ENCODE measurements at regions not wholly inside any gene's neighbourhood (a gene's known extent, or its start where the extent isn't known, plus 50 kb on each side); places are given as distances from the start of the nearest gene placed in this dataset.
"Not testable (repeated sequence)": the region's sequence is repeated elsewhere in the genome, so short reads cannot be mapped to it uniquely, and the experiment has no call there.

DNA sequence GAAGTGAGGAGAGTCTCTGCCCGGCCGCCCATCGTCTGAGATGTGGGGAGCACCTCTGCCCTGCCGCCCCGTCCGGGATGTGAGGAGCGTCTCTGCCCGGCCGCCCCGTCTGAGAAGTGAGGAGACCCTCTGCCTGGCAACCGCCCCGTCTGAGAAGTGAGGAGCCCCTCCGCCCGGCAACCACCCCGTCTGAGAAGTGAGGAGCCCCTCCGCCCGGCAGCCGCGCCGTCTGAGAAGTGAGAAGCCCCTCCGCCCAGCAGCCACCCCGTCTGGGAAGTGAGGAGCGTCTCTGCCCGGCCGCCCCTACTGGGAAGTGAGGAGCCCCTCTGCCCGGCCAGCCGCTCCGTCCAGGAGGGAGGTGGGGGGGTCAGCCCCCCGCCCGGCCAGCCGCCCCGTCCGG lies 55.2 kb upstream of the CFAP126 start:
- not testable (repeated sequence) for H3K36me3 Mint-ChIP-seq (ENCODE audit: low read depth)

DNA sequence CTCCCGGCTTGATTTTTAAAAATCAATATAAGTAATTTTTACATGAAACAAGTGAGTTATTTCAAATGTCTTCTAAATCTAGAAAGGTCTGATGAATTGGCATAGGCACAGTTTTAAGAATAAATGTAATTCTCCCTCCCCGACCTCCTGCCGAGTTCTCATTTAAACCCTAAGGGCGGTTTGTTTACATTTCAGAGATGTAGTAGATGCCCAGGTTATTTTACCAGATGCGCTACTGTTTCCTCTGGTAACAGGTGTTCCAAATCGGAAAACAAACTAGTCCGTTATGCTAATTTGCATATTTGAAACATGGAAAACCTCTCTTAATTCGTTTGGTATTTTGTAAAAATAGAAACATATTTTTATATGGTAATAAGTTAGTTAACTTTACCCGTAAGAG lies 53.8 kb upstream of the CFAP126 start:
- Mint-ChIP-seq H3K9me3 (no peaks in the 10 kb centered on the region), H3K27ac (peak overlapping the region; percentile 94), H3K4me1 (ENCODE audit: low read depth) (peaks cover 9% of the 10 kb centered on the region), H3K27me3 (peaks cover 5% of the 10 kb centered on the region), H3K4me3 (peak overlapping the region; percentile 71), H3K36me3 (ENCODE audit: low read depth) (no peaks in the 10 kb centered on the region)
- DNase-seq = no peak

More for the DNA sequence above, 55.2 kb upstream of the CFAP126 start:
- not testable (repeated sequence) for H3K9me3 Mint-ChIP-seq, H3K27ac Mint-ChIP-seq, H3K4me3 Mint-ChIP-seq, DNase-seq
- H3K27me3 Mint-ChIP-seq = peaks cover 16% of the 10 kb centered on the region
- H3K4me1 Mint-ChIP-seq (ENCODE audit: low read depth) = peaks cover 17% of the 10 kb centered on the region

DNA sequence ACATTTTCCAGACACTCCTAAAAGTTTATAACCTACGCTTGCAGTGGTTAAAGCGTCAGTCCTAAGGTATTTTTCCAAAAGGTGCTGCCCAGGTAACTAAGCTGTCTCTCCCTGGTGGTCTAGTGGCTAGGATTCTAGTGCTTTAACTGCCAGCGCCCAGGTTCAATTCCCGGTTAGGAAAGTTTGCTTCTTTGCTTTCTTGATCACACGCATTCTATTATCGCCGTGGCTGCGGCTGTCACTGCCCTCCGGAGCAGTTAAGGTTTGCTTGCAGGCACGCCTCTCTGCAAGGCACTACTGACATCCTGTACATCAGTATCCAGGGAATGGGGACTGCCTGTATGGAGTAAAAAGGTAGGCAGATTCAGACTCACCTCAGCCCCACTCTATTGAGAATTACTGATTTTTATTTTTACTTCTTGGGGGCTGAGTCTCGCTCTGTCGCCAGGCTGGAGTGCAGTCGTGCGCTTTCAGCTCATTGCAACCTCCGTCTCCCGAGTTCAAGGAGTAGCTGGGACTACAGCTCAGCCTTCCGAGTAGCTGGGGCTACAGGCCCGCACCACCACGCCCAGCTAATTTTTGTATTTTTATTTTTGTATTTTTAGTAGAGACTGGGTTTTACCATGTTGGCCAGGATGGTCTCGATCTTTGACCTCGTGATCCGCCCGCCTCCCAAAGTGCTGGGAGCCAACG lies 53.2 kb upstream of the CFAP126 start:
- Mint-ChIP-seq H3K27ac (no peak overlapping the region), H3K27me3 (peaks cover 5% of the 10 kb centered on the region), H3K4me3 (no peak overlapping the region), H3K9me3 (no peaks in the 10 kb centered on the region), H3K36me3 (ENCODE audit: low read depth) (no peaks in the 10 kb centered on the region), H3K4me1 (ENCODE audit: low read depth) (peaks cover 9% of the 10 kb centered on the region)
- no peak for DNase-seq

DNA sequence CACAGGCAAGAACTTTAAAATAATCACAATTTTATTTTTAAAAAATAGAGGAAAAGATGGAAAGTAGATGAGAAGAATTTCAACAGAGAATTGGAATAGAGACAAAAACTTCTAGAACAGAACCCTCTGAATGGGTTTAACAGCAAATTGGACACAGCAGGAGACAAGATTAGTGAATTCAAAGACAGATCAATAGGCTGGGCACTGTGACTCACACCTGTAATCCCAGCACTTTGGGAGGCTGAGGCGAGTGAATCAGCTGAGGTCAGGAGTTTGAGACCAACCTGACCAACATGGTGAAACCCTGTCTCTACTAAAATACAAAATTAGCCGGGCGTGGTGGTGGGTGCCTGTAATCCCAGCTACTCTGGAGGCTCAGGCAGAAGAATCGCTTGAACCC lies 49.9 kb upstream of the CFAP126 start:
- H3K36me3 Mint-ChIP-seq (ENCODE audit: low read depth); H3K4me1 Mint-ChIP-seq (ENCODE audit: low read depth); H3K9me3 Mint-ChIP-seq: not testable (repeated sequence)

More for the DNA sequence above, 49.9 kb upstream of the CFAP126 start:
- not testable (repeated sequence) for H3K27me3 Mint-ChIP-seq, H3K27ac Mint-ChIP-seq, DNase-seq, H3K4me3 Mint-ChIP-seq

Measured in activated T-cell treated with anti-CD3 and anti-CD28 coated beads, Interleukin-2, amount 50 U/mL, for 24 hours (primary cell).